Keratinocyte (primary cell): ENCODE measurements at regions not wholly inside any gene's neighbourhood (a gene's known extent, or its start where the extent isn't known, plus 50 kb on each side); places are given as distances from the start of the nearest gene placed in this dataset.

Experiments used
- DNase-seq: peaks from one replicate; pipeline ENCODE4 v3.0.0-alpha.2; 2011; ENCODE audit warnings: low read depth, missing footprints, low spot score
- FAIRE-seq: peaks from 2 replicates; lab custom pipeline; 2011; peaks lifted over from hg19 to GRCh38; lab: Jason Lieb, UNC
- H2AFZ ChIP-seq: 2 replicates; pipeline ENCODE4 v1.6.0; 2012; ENCODE audit warnings: low read length, control low read depth, inconsistent platforms; ENCODE audit not compliant: control insufficient read depth
- H3K27ac ChIP-seq: 2 replicates; pipeline ENCODE4 v1.5.1; 2011; ENCODE audit warnings: low read length; ENCODE audit not compliant: control insufficient read depth, insufficient read depth
- H3K27me3 ChIP-seq: 3 replicates; pipeline ENCODE4 v1.6.0; 2011; ENCODE audit warnings: low read length; ENCODE audit not compliant: control insufficient read depth, insufficient read depth; ENCODE audit errors: extremely low read depth
- H3K36me3 ChIP-seq, 2 experiments: 2 replicates in 1 of 2; 3 replicates in 1 of 2; pipeline ENCODE4 v1.5.1; 2011; ENCODE audit warnings: low read length in 2 of 2, mild to moderate bottlenecking in 1 of 2; ENCODE audit not compliant: control insufficient read depth in 2 of 2, insufficient read depth in 2 of 2; ENCODE audit errors: extremely low read depth in 1 of 2
- H3K4me1 ChIP-seq: 3 replicates; pipeline ENCODE4 v1.5.1; 2011; ENCODE audit warnings: low read length; ENCODE audit not compliant: control insufficient read depth, insufficient read depth; ENCODE audit errors: extremely low read depth
- H3K4me2 ChIP-seq: 3 replicates; pipeline ENCODE4 v1.6.0; 2011; ENCODE audit warnings: low read depth, low read length; ENCODE audit not compliant: control insufficient read depth, insufficient read depth; ENCODE audit errors: extremely low read depth
- H3K4me3 ChIP-seq, 3 experiments: fragments of 200-600 bp in 1 of 3; sonication (generic) in 1 of 3; 2 replicates in 2 of 3; 3 replicates in 1 of 3; pipeline ENCODE4 v1.5.1; 2011 to 2016; ENCODE audit warnings: low read length in 3 of 3, mild to moderate bottlenecking in 3 of 3, control low read depth in 2 of 3, inconsistent platforms in 1 of 3, low read depth in 1 of 3, mixed read lengths in 1 of 3, mixed run types in 1 of 3, moderate library complexity in 1 of 3; ENCODE audit not compliant: control insufficient read depth in 2 of 3, insufficient read depth in 2 of 3; ENCODE audit errors: extremely low read depth in 1 of 3
- H3K79me2 ChIP-seq: 2 replicates; pipeline ENCODE4 v1.6.0; 2012; ENCODE audit warnings: low read length; ENCODE audit not compliant: control insufficient read depth, insufficient read depth
- H3K9ac ChIP-seq: 3 replicates; pipeline ENCODE4 v1.6.0; 2011; ENCODE audit warnings: low read length; ENCODE audit not compliant: control insufficient read depth, insufficient read depth; ENCODE audit errors: extremely low read depth
- H3K9me1 ChIP-seq: 3 replicates; pipeline ENCODE4 v1.6.0; 2011; ENCODE audit warnings: low read length; ENCODE audit not compliant: control insufficient read depth, insufficient read depth; ENCODE audit errors: extremely low read depth
- H3K9me3 ChIP-seq: 2 replicates; pipeline ENCODE4 v1.5.1; 2012; ENCODE audit warnings: low read depth, low read length; ENCODE audit not compliant: control insufficient read depth
- H4K20me1 ChIP-seq: 3 replicates; pipeline ENCODE4 v1.6.0; 2011; ENCODE audit warnings: low read length; ENCODE audit not compliant: control insufficient read depth, insufficient read depth; ENCODE audit errors: extremely low read depth
- EZH2 ChIP-seq: IDR thresholded peaks from one replicate; pipeline ENCODE4 v1.6.1; 2012; ENCODE audit warnings: inconsistent platforms, mild to moderate bottlenecking, low read length, moderate library complexity
- dilution Hi-C: fragments of 300-500 bp; cut with MboI; formaldehyde crosslinking; loops from one replicate; pipeline ENCODE4 v1.7.0; 2020; ENCODE audit warnings: low sequenced_read_pairs; ENCODE audit not compliant: extremely low pct_ligation_motif_present
- TF ChIP-seq, protein P1 (sequence below), 3 experiments: IDR thresholded peaks in 1 of 3; conservative IDR thresholded peaks in 1 of 3; optimal IDR thresholded peaks in 1 of 3; 2 replicates in 2 of 3; 3 replicates in 1 of 3; pipeline versions ENCODE3 to v1.5.1; 2011; ENCODE audit warnings: low read length in 3 of 3, mild to moderate bottlenecking in 3 of 3, moderate library complexity in 2 of 3, control low read depth in 1 of 3, inconsistent platforms in 1 of 3; ENCODE audit not compliant: insufficient read depth in 2 of 3; ENCODE audit errors: extremely low read depth in 1 of 3

DNA sequence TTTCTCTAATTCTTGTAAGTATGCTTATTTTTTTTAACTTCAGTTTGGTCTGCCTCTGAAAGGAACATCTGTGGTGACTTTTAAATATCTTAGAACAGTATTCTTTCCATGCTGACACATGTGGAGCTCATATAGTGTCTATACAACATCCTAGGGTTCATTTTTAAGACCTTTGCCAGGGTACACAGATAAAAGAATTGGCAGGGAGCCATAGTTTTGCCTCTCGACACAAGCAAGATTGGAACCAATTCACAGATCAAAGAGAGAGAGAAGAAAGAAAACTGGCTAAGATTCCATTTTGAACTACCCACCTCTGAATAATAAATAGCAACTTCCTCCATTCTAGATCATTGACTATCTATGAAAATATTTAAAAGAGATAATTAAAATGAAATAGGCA is 142.7 kb upstream of the ST6GAL2 start:
- Histone ChIP-seq H3K27ac (no peak overlapping the region), H2AFZ (no peak overlapping the region), H3K27me3 (no peaks in the 10 kb centered on the region), H3K36me3 (no peaks in the 10 kb centered on the region), H3K4me2 (no peak overlapping the region), H3K79me2 (no peaks in the 10 kb centered on the region), H3K4me1 (no peaks in the 10 kb centered on the region), H4K20me1 (no peaks in the 10 kb centered on the region), H3K9me1 (no peaks in the 10 kb centered on the region), H3K4me3 (no peak overlapping the region), H3K9ac (no peak overlapping the region), H3K9me3 (no peaks in the 10 kb centered on the region)
- dilution Hi-C loops: no loop called here
- no peak for DNase-seq
- no peak for FAIRE-seq
- TF ChIP-seq EZH2: no peak
- TF ChIP-seq, protein P1, sequence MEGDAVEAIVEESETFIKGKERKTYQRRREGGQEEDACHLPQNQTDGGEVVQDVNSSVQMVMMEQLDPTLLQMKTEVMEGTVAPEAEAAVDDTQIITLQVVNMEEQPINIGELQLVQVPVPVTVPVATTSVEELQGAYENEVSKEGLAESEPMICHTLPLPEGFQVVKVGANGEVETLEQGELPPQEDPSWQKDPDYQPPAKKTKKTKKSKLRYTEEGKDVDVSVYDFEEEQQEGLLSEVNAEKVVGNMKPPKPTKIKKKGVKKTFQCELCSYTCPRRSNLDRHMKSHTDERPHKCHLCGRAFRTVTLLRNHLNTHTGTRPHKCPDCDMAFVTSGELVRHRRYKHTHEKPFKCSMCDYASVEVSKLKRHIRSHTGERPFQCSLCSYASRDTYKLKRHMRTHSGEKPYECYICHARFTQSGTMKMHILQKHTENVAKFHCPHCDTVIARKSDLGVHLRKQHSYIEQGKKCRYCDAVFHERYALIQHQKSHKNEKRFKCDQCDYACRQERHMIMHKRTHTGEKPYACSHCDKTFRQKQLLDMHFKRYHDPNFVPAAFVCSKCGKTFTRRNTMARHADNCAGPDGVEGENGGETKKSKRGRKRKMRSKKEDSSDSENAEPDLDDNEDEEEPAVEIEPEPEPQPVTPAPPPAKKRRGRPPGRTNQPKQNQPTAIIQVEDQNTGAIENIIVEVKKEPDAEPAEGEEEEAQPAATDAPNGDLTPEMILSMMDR (optimal IDR thresholded peaks at IDR 0.05 in 1 of 3, IDR thresholded peaks at IDR 0.05 in 1 of 3, conservative IDR thresholded peaks at IDR 0.05 in 1 of 3; ENCODE audit: extremely low read depth in 1 of 3, insufficient read depth in 2 of 3, low read length in 3 of 3): no peak

DNA sequence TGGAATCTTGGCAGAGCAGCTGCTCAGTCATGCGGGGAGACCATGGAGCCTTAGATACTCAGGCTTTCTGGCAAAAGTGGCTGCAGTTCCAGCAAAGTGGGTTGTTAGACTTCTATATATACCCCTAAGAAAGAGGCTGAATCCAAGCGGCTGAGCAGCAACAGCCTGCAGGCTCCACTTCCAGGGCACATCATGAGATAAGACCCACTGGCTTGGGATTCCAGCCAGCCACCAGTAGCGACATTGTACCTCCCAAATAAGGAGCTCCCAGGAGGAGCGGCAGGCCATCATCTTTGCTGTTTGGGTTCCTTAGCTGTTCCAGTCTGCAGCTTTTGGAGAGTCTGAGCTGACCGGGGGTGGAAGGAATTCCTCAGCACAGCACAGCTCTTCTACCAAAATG is 150.3 kb upstream of the ST6GAL2 start:
- Histone ChIP-seq H3K27me3 (no peaks in the 10 kb centered on the region), H3K4me3 (no peak overlapping the region), H3K4me1 (no peaks in the 10 kb centered on the region), H3K9ac (no peak overlapping the region), H3K9me1 (no peaks in the 10 kb centered on the region), H2AFZ (no peak overlapping the region), H3K9me3 (no peaks in the 10 kb centered on the region), H4K20me1 (no peaks in the 10 kb centered on the region), H3K27ac (no peak overlapping the region), H3K79me2 (no peaks in the 10 kb centered on the region), H3K36me3 (no peaks in the 10 kb centered on the region), H3K4me2 (no peak overlapping the region)
- DNase-seq (no peak), FAIRE-seq (no peak)
- dilution Hi-C loops: no loop called here
- TF ChIP-seq EZH2: no peak
- TF ChIP-seq, protein P1 (optimal IDR thresholded peaks at IDR 0.05 in 1 of 3, IDR thresholded peaks at IDR 0.05 in 1 of 3, conservative IDR thresholded peaks at IDR 0.05 in 1 of 3; ENCODE audit: extremely low read depth in 1 of 3, insufficient read depth in 2 of 3, low read length in 3 of 3): no peak
